Activated CD8-positive, alpha-beta T cell treated with anti-CD3 and anti-CD28 coated beads, Interleukin-2, amount 10 ng/mL, durations not matched to agents 7 days and 5 days (primary cell): ENCODE measurements at regions not wholly inside any gene's neighbourhood (a gene's known extent, or its start where the extent isn't known, plus 50 kb on each side); places are given as distances from the start of the nearest gene placed in this dataset.
"Not testable (repeated sequence)": the region's sequence is repeated elsewhere in the genome, so short reads cannot be mapped to it uniquely, and the experiment has no call there.

Experiments
- ATAC-seq: fragments of 150-1000 bp; cut with Tn5 transposase; one replicate; pipeline ENCODE4 v1.10.0; 2021; ENCODE audit warnings: moderate library complexity
- CTCF ChIA-PET: fragments of 350-600 bp; sonication (Branson Sonifier 250); formaldehyde crosslinking; loops from one replicate; lab custom pipeline; 2021; ENCODE audit warnings: antibody characterized with exemption; lab: Charles Lee
- POLR2A ChIA-PET: fragments of 350-600 bp; sonication (Branson Sonifier 250); formaldehyde crosslinking; loops from one replicate; lab custom pipeline; 2021; ENCODE audit warnings: antibody characterized with exemption; lab: Charles Lee
- DNase-seq: peaks from one replicate; pipeline ENCODE4 v3.0.0-alpha.2; 2020
- H3K27ac Mint-ChIP-seq: one replicate; pipeline ENCODE4 v1.8.0; 2021; ENCODE audit warnings: mild to moderate bottlenecking, mixed read lengths
- H3K27me3 Mint-ChIP-seq: one replicate; pipeline ENCODE4 v1.8.0; 2021; ENCODE audit warnings: low read depth, mixed read lengths
- H3K36me3 Mint-ChIP-seq: one replicate; pipeline ENCODE4 v1.8.0; 2021; ENCODE audit warnings: low read depth, mixed read lengths
- H3K4me1 Mint-ChIP-seq: one replicate; pipeline ENCODE4 v1.8.0; 2021; ENCODE audit warnings: low read depth, mixed read lengths
- H3K4me3 Mint-ChIP-seq: one replicate; pipeline ENCODE4 v1.8.0; 2021; ENCODE audit warnings: mild to moderate bottlenecking, mixed read lengths
- H3K9me3 Mint-ChIP-seq: one replicate; pipeline ENCODE4 v1.8.0; 2022; ENCODE audit warnings: mixed read lengths; ENCODE audit not compliant: insufficient read depth

DNA sequence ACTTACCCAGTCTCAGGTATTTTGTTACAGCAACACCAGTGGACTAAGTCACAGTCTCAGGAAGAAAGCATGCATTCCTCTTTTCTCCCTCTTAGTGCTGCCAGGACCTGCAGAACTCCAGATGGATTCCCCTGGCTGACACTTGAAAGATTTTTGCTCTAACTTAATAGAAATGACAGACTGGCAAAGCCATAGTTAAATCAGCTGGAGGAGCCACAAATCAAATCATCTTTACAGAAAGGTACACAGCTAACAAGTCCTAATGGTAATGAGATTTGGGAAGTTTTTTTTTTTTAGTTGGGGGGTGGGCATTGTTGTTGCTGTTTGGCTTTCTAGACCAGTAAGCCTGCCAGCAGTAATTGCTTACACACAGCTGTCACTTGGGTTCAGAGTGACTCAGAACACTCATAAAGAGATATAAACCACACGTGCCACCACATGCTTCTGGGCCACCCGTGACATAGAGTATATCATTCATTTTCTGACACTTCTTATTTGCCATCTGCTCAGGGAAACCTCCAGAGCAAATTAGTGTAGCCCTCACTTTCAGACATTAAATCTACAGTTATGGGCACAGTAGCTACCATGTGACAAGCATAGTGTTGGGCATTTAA is 72.4 kb downstream of the FH start:
- Mint-ChIP-seq H3K4me3 (no peak overlapping the region), H3K36me3 (no peaks in the 10 kb centered on the region), H3K27ac (no peak overlapping the region), H3K4me1 (no peaks in the 10 kb centered on the region), H3K9me3 (no peaks in the 10 kb centered on the region), H3K27me3 (no peaks in the 10 kb centered on the region)
- CTCF ChIA-PET: no interaction called here
- POLR2A ChIA-PET: no interaction called here
- no peak for ATAC-seq
- DNase-seq: no peak

GRCh38 chr1:241444836-241445235 is 74.7 kb downstream of the FH start:
- H3K4me3 Mint-ChIP-seq: no peak overlapping the region
- H3K27me3 Mint-ChIP-seq: peaks cover 2% of the 10 kb centered on the region
- H3K9me3 Mint-ChIP-seq: no peaks in the 10 kb centered on the region
- CTCF ChIA-PET: no interaction called here
- POLR2A ChIA-PET: no interaction called here
- H3K4me1 Mint-ChIP-seq: no peaks in the 10 kb centered on the region
- DNase-seq (no peak), ATAC-seq (no peak)
- H3K36me3 Mint-ChIP-seq: no peaks in the 10 kb centered on the region
- H3K27ac Mint-ChIP-seq: no peak overlapping the region

DNA sequence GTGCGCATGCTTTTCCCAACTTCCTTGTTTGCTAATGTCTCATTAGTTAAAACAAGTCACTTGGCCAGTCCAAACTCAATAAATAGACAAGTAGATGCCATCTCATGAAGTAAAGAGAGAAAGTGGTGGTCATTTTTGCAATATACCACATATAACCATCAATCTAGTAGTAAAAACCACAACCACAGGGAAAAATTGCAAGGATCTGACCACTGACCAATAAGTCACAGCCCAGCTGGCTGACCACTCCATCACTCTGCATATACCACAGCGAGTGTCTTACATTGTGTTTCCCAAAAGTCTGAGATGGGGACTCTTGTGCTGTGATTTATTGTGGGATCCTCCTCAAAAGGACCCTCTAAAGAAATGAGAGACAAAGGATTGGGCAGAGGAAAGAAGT is 76.0 kb downstream of the FH start:
- ChIA-PET POLR2A (no interaction called here), CTCF (no interaction called here)
- DNase-seq (no peak), ATAC-seq (no peak)
- no peak overlapping the region for H3K27ac Mint-ChIP-seq
- no peak overlapping the region for H3K4me3 Mint-ChIP-seq
- H3K4me1 Mint-ChIP-seq: no peaks in the 10 kb centered on the region
- H3K36me3 Mint-ChIP-seq: no peaks in the 10 kb centered on the region
- H3K27me3 Mint-ChIP-seq: peaks cover 2% of the 10 kb centered on the region
- H3K9me3 Mint-ChIP-seq: no peaks in the 10 kb centered on the region

- CTCF ChIA-PET: no interaction called here
- H3K27me3 Mint-ChIP-seq: peaks cover 2% of the 10 kb centered on the region
- H3K4me1 Mint-ChIP-seq: no peaks in the 10 kb centered on the region
- no peaks in the 10 kb centered on the region for H3K36me3 Mint-ChIP-seq
- ATAC-seq (no peak), DNase-seq (no peak)
- no peak overlapping the region for H3K27ac Mint-ChIP-seq
- POLR2A ChIA-PET: no interaction called here
- no peaks in the 10 kb centered on the region for H3K9me3 Mint-ChIP-seq
- H3K4me3 Mint-ChIP-seq: no peak overlapping the region
Observed at GRCh38 chr1:241442686-241443085, 76.9 kb downstream of the FH start.

GRCh38 chr1:241440904-241441303 is 78.7 kb downstream of the FH start:
- no peaks in the 10 kb centered on the region for H3K4me1 Mint-ChIP-seq
- no peak overlapping the region for H3K4me3 Mint-ChIP-seq
- H3K36me3 Mint-ChIP-seq: no peaks in the 10 kb centered on the region
- ChIA-PET POLR2A (no interaction called here), CTCF (no interaction called here)
- ATAC-seq (no peak), DNase-seq (no peak)
- H3K27ac Mint-ChIP-seq: no peak overlapping the region
- H3K9me3 Mint-ChIP-seq: no peaks in the 10 kb centered on the region
- H3K27me3 Mint-ChIP-seq: peaks cover 2% of the 10 kb centered on the region

DNA sequence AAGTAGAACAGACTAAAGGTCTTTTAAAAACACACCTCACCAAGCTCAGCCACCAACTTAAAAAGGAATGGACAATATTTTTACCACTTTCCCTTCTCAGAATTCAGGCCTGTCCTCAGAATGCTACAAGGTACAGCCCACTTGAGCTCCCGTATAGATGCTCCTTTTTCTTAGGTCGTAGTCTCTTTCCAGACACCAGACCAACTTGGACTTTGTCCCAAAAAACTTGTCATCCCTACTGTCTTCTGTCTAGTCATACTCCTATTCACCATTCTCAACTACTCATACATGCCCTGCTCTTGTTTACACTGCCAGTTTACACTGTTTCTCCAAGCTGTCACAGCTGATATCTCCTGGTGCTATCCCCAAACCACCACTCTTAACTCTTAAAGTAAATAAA is 80.9 kb downstream of the FH start:
- H3K36me3 Mint-ChIP-seq, CTCF ChIA-PET, POLR2A ChIA-PET, H3K27ac Mint-ChIP-seq, H3K4me3 Mint-ChIP-seq, H3K4me1 Mint-ChIP-seq, H3K9me3 Mint-ChIP-seq, DNase-seq, H3K27me3 Mint-ChIP-seq, ATAC-seq: not testable (repeated sequence)

DNA sequence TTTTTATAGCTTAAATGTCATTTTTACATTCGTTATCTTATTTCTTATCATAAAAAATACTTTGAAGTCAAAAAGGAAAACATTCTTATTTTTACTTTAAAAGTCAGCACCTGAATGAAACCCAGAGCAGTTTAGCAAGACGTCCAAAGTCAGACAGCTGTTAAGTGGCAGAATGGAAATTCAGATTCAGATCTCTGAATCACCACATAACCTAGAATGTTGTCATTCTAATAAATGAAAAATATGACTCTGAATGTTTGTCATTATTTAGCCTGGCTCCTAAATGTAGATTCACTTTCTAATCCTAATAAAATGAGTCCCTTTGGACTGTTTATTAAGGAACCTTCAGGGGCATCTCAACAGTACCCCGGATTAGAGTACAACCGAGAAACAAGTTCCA is 75.2 kb upstream of the RGS7 start:
- ChIA-PET POLR2A (no interaction called here), CTCF (no interaction called here)
- H3K36me3 Mint-ChIP-seq: no peaks in the 10 kb centered on the region
- no peak for DNase-seq
- H3K4me1 Mint-ChIP-seq: no peaks in the 10 kb centered on the region
- no peak for ATAC-seq
- H3K9me3 Mint-ChIP-seq: no peaks in the 10 kb centered on the region
- H3K27me3 Mint-ChIP-seq: peaks cover 7% of the 10 kb centered on the region
- H3K27ac Mint-ChIP-seq: no peak overlapping the region
- no peak overlapping the region for H3K4me3 Mint-ChIP-seq

DNA sequence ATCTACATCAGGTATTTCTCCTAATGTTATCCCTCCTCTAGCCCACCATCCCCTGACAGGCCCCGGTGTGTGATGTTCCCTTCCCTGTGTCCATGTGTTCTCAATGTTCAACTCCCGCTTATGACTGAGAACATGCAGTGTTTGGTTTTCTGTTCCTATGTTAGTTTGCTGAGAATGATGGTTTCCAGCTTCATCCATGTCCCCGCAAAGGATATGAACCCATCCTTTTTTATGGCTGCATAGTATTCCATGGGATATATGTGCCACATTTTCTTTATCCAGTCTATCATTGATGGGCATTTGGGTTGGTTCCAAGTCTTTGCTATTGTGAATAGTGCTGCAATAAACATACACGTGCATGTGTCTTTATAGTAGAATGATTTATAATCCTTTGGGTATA is 68.1 kb upstream of the RGS7 start:
- H3K9me3 Mint-ChIP-seq, ATAC-seq, POLR2A ChIA-PET, CTCF ChIA-PET, DNase-seq, H3K4me1 Mint-ChIP-seq, H3K27ac Mint-ChIP-seq, H3K36me3 Mint-ChIP-seq: not testable (repeated sequence)
- Mint-ChIP-seq H3K4me3 (peak overlapping the region; percentile 28), H3K27me3 (peaks cover 40% of the 10 kb centered on the region)

GRCh38 chr1:241424480-241424971 is 67.5 kb upstream of the RGS7 start:
- CTCF ChIA-PET: no interaction called here
- Mint-ChIP-seq H3K36me3 (no peaks in the 10 kb centered on the region), H3K4me3 (no peak overlapping the region), H3K27me3 (peaks cover 40% of the 10 kb centered on the region), H3K4me1 (no peaks in the 10 kb centered on the region), H3K9me3 (no peaks in the 10 kb centered on the region), H3K27ac (no peak overlapping the region)
- ATAC-seq (no peak), DNase-seq (no peak)
- POLR2A ChIA-PET: no interaction called here

DNA sequence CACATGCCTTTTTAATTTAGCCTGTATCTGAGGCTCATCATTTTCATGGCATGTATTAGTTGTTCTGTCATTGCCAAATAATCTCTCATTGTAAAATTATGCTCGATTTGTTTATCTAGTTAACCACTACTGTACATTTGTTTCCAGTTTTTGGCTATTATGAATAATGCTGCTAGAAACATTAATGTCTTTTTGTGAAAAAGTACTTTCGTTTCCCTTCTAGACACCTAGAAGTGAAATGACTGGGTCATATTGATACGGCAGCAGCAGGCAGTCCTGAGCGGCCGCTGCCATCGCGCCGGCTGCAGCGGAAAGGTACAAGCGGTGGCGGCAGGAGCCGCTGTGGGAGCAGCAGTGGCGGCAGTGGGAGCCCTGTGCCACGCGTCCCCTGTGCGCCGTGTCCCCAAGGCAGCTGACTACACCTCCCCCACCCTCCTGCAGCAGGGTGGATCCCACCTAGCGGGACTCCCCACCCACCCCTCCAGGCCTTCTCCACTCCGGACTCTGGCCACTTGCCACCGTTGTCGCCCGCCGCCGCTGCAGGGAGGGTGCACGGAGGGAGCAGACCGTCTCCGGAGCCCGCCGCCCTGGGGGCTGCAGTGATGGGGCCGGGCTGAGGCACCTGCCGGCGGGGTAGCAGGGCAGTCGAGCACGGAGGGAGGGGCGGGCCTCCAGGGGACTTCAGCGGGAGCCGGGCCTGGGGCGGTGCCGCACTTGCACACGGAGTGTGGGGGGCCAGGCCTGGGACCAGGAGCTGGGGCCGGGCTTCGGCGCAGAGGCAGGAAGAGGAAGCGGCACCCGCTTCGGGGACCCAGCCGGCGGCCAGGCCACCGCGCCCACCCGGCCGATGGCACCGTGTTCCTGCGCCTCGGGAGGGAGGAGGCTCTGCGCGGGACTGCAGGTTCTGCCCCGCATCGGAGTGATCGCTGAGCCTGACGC is 66.8 kb upstream of the RGS7 start:
- peaks cover 40% of the 10 kb centered on the region for H3K27me3 Mint-ChIP-seq
- no peak overlapping the region for H3K27ac Mint-ChIP-seq
- H3K4me3 Mint-ChIP-seq: peak overlapping the region; percentile 58
- CTCF ChIA-PET: no interaction called here
- DNase-seq (peak; percentile 34), ATAC-seq (peak; percentile 83)
- no peaks in the 10 kb centered on the region for H3K36me3 Mint-ChIP-seq
- POLR2A ChIA-PET: no interaction called here
- H3K9me3 Mint-ChIP-seq: no peaks in the 10 kb centered on the region
- H3K4me1 Mint-ChIP-seq: no peaks in the 10 kb centered on the region

DNA sequence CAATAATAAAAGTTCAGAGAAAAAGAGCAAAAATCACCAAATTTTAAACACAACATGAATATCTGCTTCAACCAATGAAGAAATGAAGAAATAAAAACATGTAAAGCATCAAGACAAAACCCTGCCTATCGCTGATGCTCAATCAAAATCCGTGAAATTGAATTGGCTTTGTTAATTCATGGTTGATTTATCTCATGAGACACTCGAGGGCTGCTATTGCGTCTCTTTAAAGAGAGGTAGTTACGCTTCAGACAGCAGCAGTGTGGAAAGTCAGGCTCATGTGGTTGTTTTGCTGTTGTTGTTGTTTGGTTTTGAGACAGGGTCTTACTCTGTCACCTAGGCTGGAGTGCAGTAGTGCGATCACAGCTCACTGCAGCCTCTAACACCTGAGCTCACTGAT is 65.5 kb upstream of the RGS7 start:
- Mint-ChIP-seq H3K27ac (no peak overlapping the region), H3K9me3 (no peaks in the 10 kb centered on the region), H3K27me3 (peaks cover 33% of the 10 kb centered on the region), H3K36me3 (no peaks in the 10 kb centered on the region), H3K4me1 (no peaks in the 10 kb centered on the region), H3K4me3 (no peak overlapping the region)
- ATAC-seq: no peak
- POLR2A ChIA-PET: no interaction called here
- CTCF ChIA-PET: no interaction called here
- no peak for DNase-seq

DNA sequence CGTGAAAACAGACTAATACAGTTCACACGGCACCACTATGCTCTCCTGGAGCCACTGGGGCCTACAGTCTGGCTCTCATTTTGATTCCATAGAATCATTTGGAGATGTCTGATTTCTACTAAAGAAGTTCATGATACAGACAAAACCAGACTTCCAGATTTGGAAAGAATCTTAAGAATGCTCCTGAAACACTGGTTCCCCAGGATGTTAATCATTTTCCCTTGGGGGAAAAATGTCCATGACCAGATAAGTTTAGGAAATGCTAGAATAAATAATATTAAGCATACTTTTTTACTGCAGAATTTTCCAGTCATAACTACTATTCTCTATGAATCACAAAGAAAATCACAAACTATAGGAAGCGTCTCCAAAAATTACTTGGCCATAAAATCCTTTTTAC is 63.0 kb upstream of the RGS7 start:
- CTCF ChIA-PET: no interaction called here
- ATAC-seq (no peak), DNase-seq (no peak)
- no peak overlapping the region for H3K4me3 Mint-ChIP-seq
- no peak overlapping the region for H3K27ac Mint-ChIP-seq
- no peaks in the 10 kb centered on the region for H3K4me1 Mint-ChIP-seq
- no peaks in the 10 kb centered on the region for H3K9me3 Mint-ChIP-seq
- no peaks in the 10 kb centered on the region for H3K36me3 Mint-ChIP-seq
- POLR2A ChIA-PET: no interaction called here
- H3K27me3 Mint-ChIP-seq: peaks cover 16% of the 10 kb centered on the region
